HG03196 (cell line): ENCODE measurements at regions not wholly inside any gene's neighbourhood (a gene's known extent, or its start where the extent isn't known, plus 50 kb on each side); places are given as distances from the start of the nearest gene placed in this dataset.

Source experiments
- ATAC-seq: cut with Tn5 transposase; IDR thresholded peaks from one replicate; pipeline ENCODE4 v1.9.1; 2021; ENCODE audit not compliant: unreplicated experiment

GRCh38 chr9:86764671-86765343 lies 182.5 kb downstream of the GAS1 start:
- ATAC-seq: no peak

GRCh38 chr9:86764221-86764624 lies 183.1 kb downstream of the GAS1 start:
- ATAC-seq: no peak

DNA sequence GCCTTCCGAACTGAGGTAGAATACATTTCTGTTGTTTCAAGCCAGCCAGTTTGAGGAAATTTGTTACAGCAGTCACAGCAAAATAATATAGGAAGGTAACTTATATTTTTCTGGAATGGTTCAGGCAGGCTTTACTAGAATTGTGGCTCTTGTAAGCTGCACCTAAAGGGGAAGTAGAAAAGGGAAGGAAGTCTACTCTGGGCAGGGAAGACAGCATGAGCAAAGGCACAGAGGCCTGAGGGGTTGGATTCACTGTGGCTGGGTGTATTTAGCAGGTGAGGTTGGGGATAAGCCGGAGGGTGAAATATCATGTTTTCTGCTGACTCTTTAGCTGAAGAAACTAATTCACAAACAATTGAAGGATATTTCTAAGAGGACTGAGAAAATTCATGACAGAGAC lies 183.5 kb downstream of the GAS1 start:
- ATAC-seq: no peak

DNA sequence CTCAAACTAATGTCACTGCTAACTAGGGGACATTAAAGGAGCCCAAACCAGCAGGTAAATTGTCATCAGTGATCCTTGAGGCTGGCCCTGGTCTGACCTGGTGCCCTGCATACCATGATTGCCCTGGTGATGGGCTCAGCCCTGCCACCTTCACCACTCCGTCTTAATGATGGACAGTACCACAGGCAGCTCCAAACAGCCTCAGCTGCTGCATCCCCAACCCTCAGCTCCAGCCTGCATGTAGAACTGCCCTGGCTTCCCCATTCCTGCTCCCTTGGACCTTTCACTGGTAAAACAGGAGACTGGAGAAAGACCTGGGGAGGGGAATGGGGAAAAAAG lies 190.0 kb downstream of the GAS1 start:
- ATAC-seq: no peak

DNA sequence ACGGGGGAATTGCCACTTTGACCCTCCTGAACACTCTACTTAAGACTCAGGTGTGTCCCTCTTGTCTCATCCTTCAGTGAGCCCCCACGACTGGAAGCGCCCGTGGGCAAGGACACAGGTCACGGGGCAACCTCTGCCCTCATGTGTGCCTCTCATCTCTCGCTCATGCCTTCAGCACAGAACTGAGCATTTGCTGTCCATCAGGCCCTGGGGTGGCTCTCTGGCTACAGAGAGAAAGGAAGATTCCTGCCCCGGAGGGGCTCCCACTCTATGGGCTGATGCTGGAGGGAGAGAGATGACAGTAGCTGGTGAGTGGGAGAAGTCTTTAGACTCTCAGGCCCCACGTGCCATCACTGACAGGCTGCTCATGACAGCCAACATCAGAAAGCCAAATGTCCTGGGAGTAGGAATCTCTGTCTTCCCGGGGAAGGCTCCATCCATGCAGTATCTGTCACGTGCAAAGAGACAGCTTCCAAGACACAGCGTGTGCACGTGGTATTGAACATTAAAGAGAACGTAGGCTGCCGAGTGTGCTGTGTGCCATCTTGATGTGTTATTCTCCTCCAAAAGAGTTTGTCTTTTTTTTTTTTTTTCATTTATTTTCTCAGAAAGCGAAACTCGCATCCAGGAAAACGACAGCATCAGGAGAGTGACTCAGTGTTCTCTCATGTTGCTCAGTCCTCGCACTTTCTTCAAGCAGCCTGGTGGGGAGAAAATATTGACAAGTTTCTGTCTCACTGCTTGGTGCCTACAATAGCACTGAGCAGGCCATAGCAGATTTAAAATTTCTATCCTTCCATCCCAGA lies 190.5 kb downstream of the GAS1 start:
- ATAC-seq: no peak

DNA sequence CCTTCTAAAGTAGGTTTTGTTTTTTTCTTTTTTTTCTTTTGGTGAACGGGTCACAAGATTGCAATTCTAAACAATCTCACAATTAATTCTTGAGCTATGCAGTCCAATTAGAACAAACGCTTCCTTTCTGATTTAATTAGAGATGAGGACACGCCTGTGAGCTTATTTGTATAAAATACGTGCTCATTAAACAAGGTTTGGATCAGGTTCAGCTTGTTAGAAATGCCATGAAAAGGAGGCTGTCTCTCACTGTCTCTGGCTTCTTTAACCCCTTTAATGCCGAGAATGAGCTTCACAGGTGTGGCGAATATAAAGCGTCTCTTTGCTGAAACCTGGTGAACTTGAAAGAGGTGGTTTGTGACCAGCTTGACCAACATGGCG lies 191.8 kb downstream of the GAS1 start:
- ATAC-seq: no peak

GRCh38 chr9:86754581-86755560 lies 192.4 kb downstream of the GAS1 start:
- ATAC-seq: no peak

DNA sequence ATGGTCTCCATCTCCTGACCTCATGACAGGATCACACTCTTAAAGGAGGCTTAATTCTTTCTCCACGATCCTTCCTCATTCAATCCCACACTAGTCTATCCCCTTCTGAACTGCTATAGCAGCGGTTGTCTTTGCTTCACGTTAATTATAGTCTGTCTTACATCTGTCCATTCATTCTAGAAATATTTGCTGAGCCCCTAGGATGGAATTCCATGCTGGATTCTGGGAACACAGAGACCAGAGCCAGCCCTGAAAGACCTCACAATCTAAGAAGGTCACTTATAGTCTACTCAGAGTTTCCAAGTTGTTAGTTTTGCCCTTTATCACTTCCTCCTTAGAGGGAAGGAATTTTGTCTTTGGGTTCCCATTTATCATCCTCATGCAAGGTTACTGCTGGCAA lies 193.5 kb downstream of the GAS1 start:
- no peak for ATAC-seq

DNA sequence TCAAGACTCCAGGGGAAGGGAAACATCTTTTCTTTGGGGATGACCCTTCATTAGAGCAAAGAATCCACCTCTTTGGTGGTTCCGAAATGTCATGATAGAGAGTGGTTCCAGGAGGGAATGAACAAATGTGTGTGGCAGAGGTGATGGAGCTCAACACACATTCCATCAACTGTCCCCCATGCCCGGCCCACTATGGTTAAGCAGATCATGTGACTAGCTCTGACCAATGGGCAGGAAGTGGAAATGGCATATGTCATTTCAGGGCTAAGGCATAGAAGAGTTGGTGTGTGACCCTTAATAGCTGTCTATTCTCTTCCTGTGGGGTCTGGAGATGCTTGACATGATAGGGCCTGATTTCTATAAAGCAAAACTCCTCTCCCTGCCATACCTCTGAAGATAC lies 194.6 kb downstream of the GAS1 start:
- ATAC-seq: no peak

DNA sequence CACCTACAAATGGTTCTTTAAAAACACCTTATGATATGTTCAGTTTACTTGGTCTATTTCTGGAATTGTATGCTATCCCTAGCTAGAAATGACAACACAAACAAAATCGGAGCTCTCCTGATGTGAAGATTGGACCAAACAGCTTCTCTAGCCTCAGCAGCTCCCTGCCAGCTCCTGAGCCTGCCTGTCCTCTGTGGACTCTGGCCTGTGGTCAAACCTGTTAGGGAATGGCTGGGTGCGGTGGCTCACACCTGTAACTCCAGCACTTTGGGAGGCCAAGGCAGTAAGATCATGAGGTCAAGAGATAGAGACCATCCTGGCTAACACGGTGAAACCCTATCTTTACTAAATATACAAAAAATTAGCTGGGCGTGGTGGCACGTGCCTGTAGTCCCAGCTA lies 195.3 kb downstream of the GAS1 start:
- ATAC-seq: no peak

DNA sequence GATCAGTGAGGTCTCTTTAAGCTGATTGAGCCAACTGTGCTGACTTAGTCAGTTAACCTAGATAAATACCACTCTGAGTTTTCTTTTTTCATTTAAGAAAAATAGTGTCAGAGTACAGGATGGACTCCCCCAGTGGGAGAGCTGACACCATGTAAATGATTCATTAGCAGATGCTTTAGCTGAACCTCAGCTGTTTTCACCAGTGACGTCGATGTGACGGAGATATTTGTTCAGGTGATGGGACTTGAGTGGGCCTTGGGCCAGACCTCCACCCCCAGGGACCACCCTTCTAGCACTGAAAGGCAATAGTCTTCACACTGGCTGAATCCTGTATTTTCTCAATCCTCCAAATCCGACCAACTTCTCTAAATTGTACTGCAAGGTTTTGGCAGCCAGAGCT lies 196.1 kb downstream of the GAS1 start:
- no peak for ATAC-seq

DNA sequence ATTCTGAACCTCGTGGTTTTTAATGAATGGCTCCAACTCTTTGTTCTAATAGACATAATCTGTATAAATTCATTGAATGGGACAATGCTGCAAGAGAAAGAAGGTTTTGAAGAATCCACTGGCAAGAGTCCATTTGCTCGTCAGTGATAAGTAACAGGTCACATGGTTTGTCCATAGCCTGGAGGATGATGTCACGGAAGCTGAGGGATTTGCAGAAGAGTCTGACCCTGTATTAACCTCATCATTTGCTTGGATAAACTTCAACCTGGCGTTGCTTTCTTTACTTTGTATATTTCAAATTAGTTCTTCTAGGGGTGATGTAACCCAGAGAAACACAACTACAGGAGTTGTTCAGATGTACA lies 197.4 kb downstream of the GAS1 start:
- ATAC-seq: no peak

DNA sequence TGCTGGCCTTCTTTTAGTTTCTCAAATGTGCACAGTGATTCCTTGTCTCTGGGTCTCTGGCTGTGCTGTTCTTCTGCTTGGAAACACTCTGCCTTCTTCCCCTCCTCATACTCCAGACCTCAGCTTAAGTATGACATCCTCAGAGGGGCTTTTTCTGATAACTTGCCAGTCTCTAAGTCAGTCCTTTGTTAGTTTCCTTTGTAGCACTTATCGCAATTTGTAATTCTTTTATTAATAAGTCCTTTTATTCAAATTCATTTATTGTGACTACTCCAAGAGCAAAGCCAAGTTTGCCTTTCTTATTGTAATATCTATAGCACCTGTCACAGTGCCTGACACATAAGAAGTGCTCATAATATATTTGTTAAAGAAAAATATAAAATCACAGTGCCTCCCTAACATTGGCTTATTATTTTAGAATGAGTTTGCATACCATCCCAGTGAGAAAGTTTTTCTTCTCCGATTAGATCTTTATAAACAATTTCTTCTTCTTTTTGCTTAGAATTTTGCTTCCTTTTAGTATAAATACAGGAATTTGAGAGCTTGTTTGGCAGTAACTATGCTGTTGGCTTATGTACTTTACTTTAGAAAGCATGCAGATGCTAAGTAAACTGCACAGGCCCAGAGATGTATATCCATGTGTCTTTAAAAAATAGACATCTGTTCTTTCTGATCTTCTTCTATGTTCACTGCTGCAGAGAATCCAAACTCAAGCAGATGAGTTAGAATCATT lies 198.0 kb downstream of the GAS1 start:
- no peak for ATAC-seq

GRCh38 chr9:86747711-86748110 lies 199.6 kb downstream of the GAS1 start:
- ATAC-seq: no peak

DNA sequence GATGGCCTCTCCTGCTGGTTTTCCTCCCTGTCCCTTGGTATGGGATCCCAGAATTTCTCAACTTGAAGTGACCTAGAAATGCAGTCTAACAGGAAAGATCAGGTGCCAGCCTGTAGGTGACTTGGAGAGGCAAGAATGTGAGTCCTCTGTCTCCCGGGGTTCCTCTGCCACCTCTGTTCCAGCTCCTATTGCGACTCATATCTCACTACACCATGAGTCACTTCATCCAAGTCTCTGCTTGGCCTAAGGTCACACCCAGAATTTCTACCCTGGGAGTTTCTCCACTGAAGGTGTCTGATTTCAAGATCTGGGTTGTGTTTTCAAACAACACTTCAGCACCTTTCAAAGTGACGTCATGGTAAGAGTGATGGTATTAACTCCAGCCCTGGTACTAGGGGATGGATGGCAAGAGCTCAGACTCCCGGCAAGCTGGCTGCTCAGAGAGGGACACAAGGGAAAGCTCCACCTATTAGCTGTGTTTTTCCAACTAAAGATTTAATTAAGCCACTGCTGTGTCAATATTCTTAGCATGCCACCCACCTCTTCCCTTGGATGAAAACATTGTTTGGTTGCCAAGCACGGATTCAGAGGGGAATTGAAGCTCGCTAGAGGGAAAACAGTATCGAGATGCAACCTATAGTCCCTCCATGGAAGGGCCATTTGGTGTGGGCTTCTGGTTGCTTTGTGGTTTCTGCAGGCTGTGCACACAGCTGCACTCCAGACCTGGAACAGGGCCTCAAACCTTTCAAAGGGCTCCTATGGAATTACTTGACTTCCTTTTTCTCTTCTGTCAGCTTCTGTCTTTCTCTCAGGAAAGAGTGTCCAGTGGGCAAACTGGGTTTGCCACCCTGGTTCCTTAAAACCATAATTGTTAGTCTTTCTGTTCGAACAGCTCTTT lies 205.7 kb downstream of the GAS1 start:
- no peak for ATAC-seq

GRCh38 chr9:86735772-86736458 lies 211.4 kb downstream of the GAS1 start:
- ATAC-seq: no peak

DNA sequence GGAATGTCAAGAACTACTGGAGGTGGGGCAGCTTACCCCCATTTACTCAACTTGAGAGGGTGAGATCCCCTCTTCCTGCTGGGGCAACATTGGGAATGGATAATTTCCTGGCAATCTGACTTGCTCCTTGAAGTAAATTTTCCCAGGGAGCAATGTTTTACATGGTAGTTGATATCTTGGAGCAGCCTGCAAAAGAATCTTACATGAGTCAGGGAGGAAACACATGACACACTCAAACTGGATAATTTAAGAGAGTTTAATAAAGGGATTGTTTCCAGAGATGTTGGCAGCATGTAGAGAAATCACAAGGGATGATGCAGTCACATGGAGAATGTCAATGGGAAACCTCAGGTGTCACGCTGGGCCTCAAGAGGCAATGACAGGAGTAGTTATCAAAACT lies 212.5 kb downstream of the GAS1 start:
- ATAC-seq: no peak

DNA sequence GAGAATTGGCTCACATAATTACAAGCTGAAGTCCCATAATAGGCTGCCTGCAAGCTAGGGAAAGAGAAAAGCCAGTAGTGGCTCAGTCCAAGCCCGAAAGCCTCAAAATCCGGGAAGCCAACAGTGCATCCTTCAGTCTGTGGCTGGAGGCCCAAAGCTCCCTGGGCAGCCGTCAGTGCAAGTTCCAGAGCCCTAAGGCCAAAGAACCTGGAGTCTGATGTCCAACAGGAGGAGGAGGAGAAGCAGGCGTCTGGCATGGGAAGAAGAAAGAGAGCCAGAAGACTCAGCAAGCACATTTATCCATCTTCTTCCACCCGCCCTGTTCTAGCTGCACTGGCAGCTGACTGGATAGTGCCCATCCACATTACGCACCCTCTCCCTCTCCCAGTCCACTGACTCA lies 213.4 kb downstream of the GAS1 start:
- no peak for ATAC-seq

DNA sequence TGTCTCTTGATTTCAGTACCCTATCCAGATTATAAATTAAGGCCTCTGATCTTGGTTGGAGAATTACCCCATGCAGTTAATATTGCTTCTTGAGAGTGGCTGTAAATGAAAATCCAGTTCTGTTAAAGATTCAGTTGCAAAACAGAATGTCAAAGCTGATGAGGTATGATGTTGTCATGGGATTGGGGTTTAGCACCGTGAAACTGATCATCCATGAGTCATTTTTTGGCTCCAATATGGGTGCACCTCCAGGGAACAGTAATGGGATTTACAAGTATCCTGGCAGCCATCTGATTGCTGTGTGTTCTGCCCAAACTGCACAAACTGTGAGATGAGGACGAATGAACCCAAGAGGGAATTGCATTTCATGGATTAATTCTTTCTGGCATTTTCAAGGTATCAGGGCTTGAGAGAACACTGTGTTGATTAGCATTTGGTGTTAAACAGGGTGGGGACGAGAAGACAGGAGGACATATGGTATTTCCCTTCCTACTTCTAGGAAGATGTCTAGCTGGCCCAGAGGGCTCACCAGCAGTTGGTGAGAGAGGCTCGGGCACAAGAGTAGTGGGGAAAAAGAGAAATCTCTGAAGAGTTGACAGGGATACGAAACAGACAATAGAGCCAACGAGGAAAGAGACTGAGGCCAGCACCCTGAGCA lies 214.7 kb downstream of the GAS1 start:
- ATAC-seq: no peak
